NCI-H460 (cell line): ENCODE measurements at regions not wholly inside any gene's neighbourhood (a gene's known extent, or its start where the extent isn't known, plus 50 kb on each side); places are given as distances from the start of the nearest gene placed in this dataset.

Experiments
- DNase-seq: peaks from one replicate; pipeline ENCODE4 v3.0.0-alpha.2; 2016; ENCODE audit warnings: low read depth; ENCODE audit errors: extremely low read depth

- no peak for DNase-seq
These were observed 241.1 kb downstream of the SPTSSA start for GRCh38 chr14:34220921-34221320.

- DNase-seq = no peak
These were observed 241.7 kb downstream of the SPTSSA start for GRCh38 chr14:34220378-34220706.

GRCh38 chr14:34219661-34220377 lies 242.2 kb downstream of the SPTSSA start:
- no peak for DNase-seq

- no peak for DNase-seq
These were observed 243.2 kb downstream of the SPTSSA start for GRCh38 chr14:34218881-34219280.

- no peak for DNase-seq
These were observed 247.1 kb downstream of the SPTSSA start for GRCh38 chr14:34214961-34215360.

GRCh38 chr14:34213332-34213731 lies 248.7 kb downstream of the SPTSSA start:
- DNase-seq = no peak

- DNase-seq = no peak
These were observed 249.7 kb downstream of the SPTSSA start for GRCh38 chr14:34212172-34212929.

- DNase-seq = no peak
These were observed 250.3 kb downstream of the SPTSSA start for GRCh38 chr14:34211732-34212131.

GRCh38 chr14:34208532-34208931 lies 253.5 kb downstream of the SPTSSA start:
- no peak for DNase-seq

GRCh38 chr14:34205799-34206198 lies 254.9 kb upstream of the EGLN3 start:
- DNase-seq = no peak

- DNase-seq = no peak
These were observed 253.9 kb upstream of the EGLN3 start for GRCh38 chr14:34204774-34205173.

GRCh38 chr14:34203251-34203722 lies 252.4 kb upstream of the EGLN3 start:
- no peak for DNase-seq

- no peak for DNase-seq
These were observed 251.2 kb upstream of the EGLN3 start for GRCh38 chr14:34201909-34202637.

GRCh38 chr14:34199585-34199984 lies 248.7 kb upstream of the EGLN3 start:
- DNase-seq = no peak

GRCh38 chr14:34198096-34198495 lies 247.2 kb upstream of the EGLN3 start:
- no peak for DNase-seq

GRCh38 chr14:34195964-34196363 lies 245.1 kb upstream of the EGLN3 start:
- DNase-seq = no peak

GRCh38 chr14:34190717-34191116 lies 239.8 kb upstream of the EGLN3 start:
- DNase-seq = no peak

GRCh38 chr14:34189866-34190265 lies 239.0 kb upstream of the EGLN3 start:
- DNase-seq = no peak

GRCh38 chr14:34187519-34188044 lies 236.7 kb upstream of the EGLN3 start:
- DNase-seq = no peak

- DNase-seq = no peak
These were observed 236.2 kb upstream of the EGLN3 start for GRCh38 chr14:34187061-34187460.

- DNase-seq = no peak
These were observed 233.3 kb upstream of the EGLN3 start for GRCh38 chr14:34184126-34184525.
